HG02678 (cell line): ENCODE measurements at regions not wholly inside any gene's neighbourhood (a gene's known extent, or its start where the extent isn't known, plus 50 kb on each side); places are given as distances from the start of the nearest gene placed in this dataset.
A peak's percentile ranks its signal among the peaks of the same experiment; 100 is the strongest.

Experiments used
- ATAC-seq: cut with Tn5 transposase; IDR thresholded peaks from one replicate; pipeline ENCODE4 v1.9.1; 2021; ENCODE audit warnings: mild to moderate bottlenecking, moderate library complexity; ENCODE audit not compliant: unreplicated experiment

GRCh38 chr10:106213493-106213892, 951.0 kb downstream of the SORCS1 start:
- no peak for ATAC-seq

- ATAC-seq, result no peak
Measured at GRCh38 chr10:106198275-106198674, 966.2 kb downstream of the SORCS1 start.

GRCh38 chr10:106189292-106189691, 975.2 kb downstream of the SORCS1 start:
- ATAC-seq, result peak; percentile 57

- no peak for ATAC-seq
Measured at GRCh38 chr10:106185951-106186350, 978.6 kb downstream of the SORCS1 start.

GRCh38 chr10:106183041-106183440, 981.5 kb downstream of the SORCS1 start:
- ATAC-seq, result no peak

GRCh38 chr10:106182542-106182941, 982.0 kb downstream of the SORCS1 start:
- no peak for ATAC-seq

- no peak for ATAC-seq
Measured at GRCh38 chr10:106181501-106181900, 983.0 kb downstream of the SORCS1 start.

- ATAC-seq, result no peak
Measured at GRCh38 chr10:106179430-106179829, 985.1 kb downstream of the SORCS1 start.

GRCh38 chr10:106175760-106176377, 988.6 kb downstream of the SORCS1 start:
- ATAC-seq, result no peak

- ATAC-seq, result no peak
Measured at GRCh38 chr10:106173838-106174237, 990.7 kb downstream of the SORCS1 start.

- ATAC-seq, result no peak
Measured at GRCh38 chr10:106169241-106169640, 995.3 kb downstream of the SORCS1 start.

GRCh38 chr10:106167946-106168345, 996.6 kb downstream of the SORCS1 start:
- ATAC-seq, result no peak

GRCh38 chr10:106158241-106158640, 1006.3 kb downstream of the SORCS1 start:
- no peak for ATAC-seq

- no peak for ATAC-seq
Measured at GRCh38 chr10:106147021-106147420, 1017.5 kb downstream of the SORCS1 start.

GRCh38 chr10:106139915-106140314, 1024.6 kb downstream of the SORCS1 start:
- no peak for ATAC-seq

- no peak for ATAC-seq
Measured at GRCh38 chr10:106136175-106136574, 1028.3 kb downstream of the SORCS1 start.

GRCh38 chr10:106134326-106135000, 1030.0 kb downstream of the SORCS1 start:
- ATAC-seq, result no peak

GRCh38 chr10:106133451-106133850, 1031.1 kb downstream of the SORCS1 start:
- no peak for ATAC-seq

GRCh38 chr10:106132956-106133355, 1031.5 kb downstream of the SORCS1 start:
- no peak for ATAC-seq

- ATAC-seq, result no peak
Measured at GRCh38 chr10:106114656-106115186, 1049.8 kb downstream of the SORCS1 start.

- no peak for ATAC-seq
Measured at GRCh38 chr10:106111246-106111645, 1053.3 kb downstream of the SORCS1 start.

- ATAC-seq, result no peak
Measured at GRCh38 chr10:106107706-106108105, 1056.8 kb downstream of the SORCS1 start.
